ENCODE measurements at regions not wholly inside any gene's neighbourhood (a gene's known extent, or its start where the extent isn't known, plus 50 kb on each side); places are given as distances from the start of the nearest gene placed in this dataset.
"Not testable (repeated sequence)": the region's sequence is repeated elsewhere in the genome, so short reads cannot be mapped to it uniquely, and the experiment has no call there.

- TF ChIP-seq, protein P1, sequence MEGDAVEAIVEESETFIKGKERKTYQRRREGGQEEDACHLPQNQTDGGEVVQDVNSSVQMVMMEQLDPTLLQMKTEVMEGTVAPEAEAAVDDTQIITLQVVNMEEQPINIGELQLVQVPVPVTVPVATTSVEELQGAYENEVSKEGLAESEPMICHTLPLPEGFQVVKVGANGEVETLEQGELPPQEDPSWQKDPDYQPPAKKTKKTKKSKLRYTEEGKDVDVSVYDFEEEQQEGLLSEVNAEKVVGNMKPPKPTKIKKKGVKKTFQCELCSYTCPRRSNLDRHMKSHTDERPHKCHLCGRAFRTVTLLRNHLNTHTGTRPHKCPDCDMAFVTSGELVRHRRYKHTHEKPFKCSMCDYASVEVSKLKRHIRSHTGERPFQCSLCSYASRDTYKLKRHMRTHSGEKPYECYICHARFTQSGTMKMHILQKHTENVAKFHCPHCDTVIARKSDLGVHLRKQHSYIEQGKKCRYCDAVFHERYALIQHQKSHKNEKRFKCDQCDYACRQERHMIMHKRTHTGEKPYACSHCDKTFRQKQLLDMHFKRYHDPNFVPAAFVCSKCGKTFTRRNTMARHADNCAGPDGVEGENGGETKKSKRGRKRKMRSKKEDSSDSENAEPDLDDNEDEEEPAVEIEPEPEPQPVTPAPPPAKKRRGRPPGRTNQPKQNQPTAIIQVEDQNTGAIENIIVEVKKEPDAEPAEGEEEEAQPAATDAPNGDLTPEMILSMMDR (IDR thresholded peaks at IDR 0.05) = no peak
- DNase-seq (ENCODE audit: low spot score) = no peak
- no peak overlapping the region for H3K27ac ChIP-seq
- no peaks in the 10 kb centered on the region for H3K36me3 ChIP-seq
- H3K4me3 ChIP-seq = no peak overlapping the region
- peaks cover 0 to 15% of the 10 kb centered on the region in 2 donors for H3K4me1 ChIP-seq (ENCODE audit: control insufficient read depth in 1 of 2, low read depth in 2 of 2)
- no peaks in the 10 kb centered on the region for H3K9me3 ChIP-seq
- no peak for ATAC-seq (ENCODE audit: insufficient number of reproducible peaks, low FRiP score, low read depth)
- peaks cover 16% of the 10 kb centered on the region for H3K27me3 ChIP-seq (replicated peaks; ENCODE audit: insufficient read depth)
Observed at GRCh38 chr1:22208268-22208972, 65.5 kb upstream of the WNT4 start.

DNA sequence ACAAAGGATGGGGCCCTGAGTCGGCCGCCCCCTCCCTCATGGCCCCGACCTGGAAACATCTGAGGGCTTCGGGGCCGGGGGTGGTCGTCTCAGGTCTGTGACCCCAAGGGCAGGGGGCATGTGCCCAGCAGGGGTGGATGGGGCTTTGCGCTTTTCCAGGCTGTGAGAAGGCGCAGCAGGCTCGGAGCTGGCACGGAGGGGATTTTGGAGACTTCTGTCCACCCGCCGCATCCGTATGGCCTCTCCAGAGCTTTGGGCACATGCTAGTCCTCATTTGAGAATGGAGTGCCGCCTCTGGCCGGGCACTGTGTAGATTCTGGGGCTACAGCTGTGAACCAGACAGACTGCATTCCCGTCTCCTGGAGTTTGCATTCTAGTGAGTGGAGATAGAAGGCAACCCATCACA, 66.1 kb upstream of the WNT4 start:
- TF ChIP-seq, protein P1 (IDR thresholded peaks at IDR 0.05) = no peak
- Histone ChIP-seq H3K4me1 (ENCODE audit: control insufficient read depth in 1 of 2, low read depth in 2 of 2) (peaks cover 0 to 15% of the 10 kb centered on the region in 2 donors), H3K4me3 (no peak overlapping the region), H3K27ac (no peak overlapping the region), H3K9me3 (no peaks in the 10 kb centered on the region), H3K27me3 (replicated peaks; ENCODE audit: insufficient read depth) (peaks cover 16% of the 10 kb centered on the region), H3K36me3 (no peaks in the 10 kb centered on the region)
- ATAC-seq (ENCODE audit: insufficient number of reproducible peaks, low FRiP score, low read depth) = no peak
- no peak for DNase-seq (ENCODE audit: low spot score)

DNA sequence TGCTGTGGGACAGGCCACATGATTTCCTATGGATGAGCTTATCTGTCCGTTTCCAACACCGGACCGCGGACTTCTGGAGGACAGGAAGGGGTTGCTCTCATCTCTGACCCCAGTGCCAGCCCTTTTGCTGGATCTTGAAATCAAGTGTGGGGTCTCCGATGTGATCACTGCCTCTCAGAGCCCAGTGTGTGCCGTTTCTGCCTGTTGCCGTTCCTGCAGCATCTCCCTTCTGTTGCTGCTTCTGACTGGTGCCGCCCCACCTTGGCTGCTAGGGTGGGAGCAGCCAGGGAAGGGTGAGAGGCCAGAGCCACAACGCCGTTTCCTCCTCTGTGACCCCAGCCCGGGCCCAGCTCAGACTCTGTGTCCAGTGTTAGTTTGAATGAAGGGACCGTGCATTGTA, 67.3 kb upstream of the WNT4 start:
- DNase-seq (ENCODE audit: low spot score) (no peak), ATAC-seq (ENCODE audit: insufficient number of reproducible peaks, low FRiP score, low read depth) (no peak)
- Histone ChIP-seq H3K4me1 (ENCODE audit: control insufficient read depth in 1 of 2, low read depth in 2 of 2) (peaks cover 0 to 7% of the 10 kb centered on the region in 2 donors), H3K36me3 (no peaks in the 10 kb centered on the region), H3K9me3 (no peaks in the 10 kb centered on the region), H3K4me3 (no peak overlapping the region), H3K27me3 (replicated peaks; ENCODE audit: insufficient read depth) (peaks cover 16% of the 10 kb centered on the region), H3K27ac (no peak overlapping the region)
- TF ChIP-seq, protein P1 (IDR thresholded peaks at IDR 0.05) = no peak

- no peaks in the 10 kb centered on the region for H3K36me3 ChIP-seq
- TF ChIP-seq, protein P1 (IDR thresholded peaks at IDR 0.05) = no peak
- ATAC-seq (ENCODE audit: insufficient number of reproducible peaks, low FRiP score, low read depth) (no peak), DNase-seq (ENCODE audit: low spot score) (no peak)
- H3K4me1 ChIP-seq (ENCODE audit: control insufficient read depth in 1 of 2, low read depth in 2 of 2) = peaks cover 0 to 3% of the 10 kb centered on the region in 2 donors
- peaks cover 16% of the 10 kb centered on the region for H3K27me3 ChIP-seq (replicated peaks; ENCODE audit: insufficient read depth)
- H3K4me3 ChIP-seq = no peak overlapping the region
- no peaks in the 10 kb centered on the region for H3K9me3 ChIP-seq
- H3K27ac ChIP-seq = no peak overlapping the region
Observed at GRCh38 chr1:22210636-22211035, 67.7 kb upstream of the WNT4 start.

- not testable (repeated sequence) for DNase-seq (ENCODE audit: low spot score); H3K4me3 ChIP-seq; H3K9me3 ChIP-seq; H3K27ac ChIP-seq; H3K4me1 ChIP-seq (ENCODE audit: control insufficient read depth in 1 of 2, low read depth in 2 of 2); ATAC-seq (ENCODE audit: insufficient number of reproducible peaks, low FRiP score, low read depth); H3K36me3 ChIP-seq
- peaks cover 16% of the 10 kb centered on the region for H3K27me3 ChIP-seq (replicated peaks; ENCODE audit: insufficient read depth)
Observed at GRCh38 chr1:22211459-22211858, 68.6 kb upstream of the WNT4 start.

Data from thoracic aorta (tissue), 2 donors.